K562 (cell line): ENCODE measurements at regions not wholly inside any gene's neighbourhood (a gene's known extent, or its start where the extent isn't known, plus 50 kb on each side); places are given as distances from the start of the nearest gene placed in this dataset.

Experiments used
- ATAC-seq: fragments of 200-7000 bp; cut with Tn5 transposase; 3 replicates; pipeline ENCODE4 v1.9.1; 2020; ENCODE audit warnings: moderate library complexity
- BruUV-seq: library from RNA; stranded (reverse); fragments of 400-500 nt; replicated peaks from 2 replicates; lab custom pipeline; 2021; lab: Mats Ljungman, UMichigan
- CTCF ChIA-PET: fragments of 300-600 bp; formaldehyde crosslinking; extraction: SDS; loops from one replicate; lab custom pipeline; 2021; ENCODE audit warnings: low intra/inter-chr PET ratio; lab: Yijun Ruan, JAX
- POLR2A ChIA-PET: fragments of 300-600, 350-650 bp; sonication (Branson Sonifier 250); formaldehyde crosslinking; extraction: SDS; loops from one replicate; lab custom pipeline; 2021; ENCODE audit warnings: antibody characterized with exemption, inconsistent platforms; lab: Yijun Ruan, JAX
- DNase-seq, 4 experiments: peaks; one replicate each; pipeline versions ENCODE4 v3.0.0 to v3.0.0-alpha.2; 2011 to 2018; ENCODE audit warnings: low spot score in 3 of 4, mixed read lengths in 3 of 4; ENCODE audit errors: extremely low read depth in 1 of 4
- FAIRE-seq: peaks from 2 replicates; lab custom pipeline; 2011; peaks lifted over from hg19 to GRCh38; lab: Jason Lieb, UNC
- H2AFZ ChIP-seq: 2 replicates; pipeline ENCODE4 v1.6.0; 2011; ENCODE audit warnings: low read depth, low read length, control low read depth, inconsistent platforms
- H3K27ac ChIP-seq: fragments of 200-600 bp; 3 replicates; pipeline ENCODE4 v1.8.0; 2011; ENCODE audit warnings: low read depth, mild to moderate bottlenecking, control low read depth, inconsistent platforms, low read length, moderate library complexity, mixed read lengths; ENCODE audit errors: extremely low read depth
- H3K27me3 ChIP-seq, 2 experiments: fragments of 300-600 bp in 1 of 2; 2 replicates in 1 of 2; 3 replicates in 1 of 2; pipeline versions ENCODE4 v1.6.0 to v1.8.0; 2011; ENCODE audit warnings: inconsistent platforms in 2 of 2, low read length in 2 of 2, mild to moderate bottlenecking in 1 of 2, mixed read lengths in 1 of 2, moderate library complexity in 1 of 2; ENCODE audit not compliant: control insufficient read depth in 2 of 2, insufficient read depth in 2 of 2
- H3K36me3 ChIP-seq: fragments of 300-600 bp; 3 replicates; pipeline ENCODE4 v1.8.0; 2011; ENCODE audit warnings: mild to moderate bottlenecking, low read length, inconsistent platforms; ENCODE audit not compliant: control insufficient read depth, insufficient read depth
- H3K4me1 ChIP-seq, 2 experiments: fragments of 200-600 bp in 1 of 2; replicated peaks in 1 of 2; 2 replicates in 1 of 2; 3 replicates in 1 of 2; pipeline versions ENCODE4 v1.5.1 to v1.8.0; 2011; ENCODE audit warnings: inconsistent platforms in 2 of 2, low read length in 2 of 2, mild to moderate bottlenecking in 1 of 2, mixed read lengths in 1 of 2, moderate library complexity in 1 of 2; ENCODE audit not compliant: control insufficient read depth in 2 of 2, insufficient read depth in 2 of 2
- H3K4me2 ChIP-seq: 2 replicates; pipeline ENCODE4 v1.6.1; 2011; ENCODE audit warnings: low read length, control low read depth, inconsistent platforms, mixed read lengths; ENCODE audit not compliant: insufficient read depth
- H3K4me3 ChIP-seq: fragments of 200-600 bp; sonication (generic), shearing (Covaris generic); 2 replicates; pipeline ENCODE4 v1.5.1; 2016; ENCODE audit warnings: control low read depth, inconsistent platforms
- H3K79me2 ChIP-seq: fragments of 200-600 bp; 3 replicates; pipeline ENCODE4 v1.8.0; 2011; ENCODE audit warnings: low read length, inconsistent platforms; ENCODE audit not compliant: control insufficient read depth, insufficient read depth
- H3K9ac ChIP-seq, 2 experiments: 2 replicates each; pipeline versions ENCODE4 v1.6.0 to v1.6.1; 2011; ENCODE audit warnings: low read depth in 2 of 2, low read length in 2 of 2, control low read depth in 1 of 2, inconsistent platforms in 1 of 2, mild to moderate bottlenecking in 1 of 2, mixed read lengths in 1 of 2; ENCODE audit not compliant: insufficient read depth in 1 of 2
- H3K9me1 ChIP-seq: one replicate; pipeline ENCODE4 v1.6.0; 2011; ENCODE audit warnings: inconsistent platforms, mild to moderate bottlenecking, low read length, moderate library complexity; ENCODE audit not compliant: control insufficient read depth, insufficient read depth
- H3K9me3 ChIP-seq: replicated peaks from 2 replicates; pipeline ENCODE4 v1.5.1; 2011; ENCODE audit warnings: low read depth, low read length, inconsistent platforms; ENCODE audit not compliant: control insufficient read depth, insufficient read depth
- H4K20me1 ChIP-seq: replicated peaks from 2 replicates; pipeline ENCODE4 v1.6.1; 2011; ENCODE audit warnings: low read length, inconsistent platforms, mixed read lengths; ENCODE audit not compliant: control insufficient read depth, insufficient read depth
- BMI1 ChIP-seq: fragments of 150-350 bp; IDR thresholded peaks from 2 replicates; pipeline ENCODE4 v1.6.1; 2014; ENCODE audit warnings: low read length
- EP300 ChIP-seq: IDR thresholded peaks from 2 replicates; pipeline ENCODE4 v1.6.1; 2012; ENCODE audit warnings: low read length, improper control_type of control experiment
- MED1 ChIP-seq: sonication (generic); formaldehyde crosslinking; IDR thresholded peaks from 2 replicates; pipeline ENCODE4 v1.8.1; 2023; ENCODE audit warnings: missing genetic modification reagents, borderline replicate concordance
- PRPF4 ChIP-seq: fragments of 200-400 bp; formaldehyde crosslinking; IDR thresholded peaks from one replicate; pipeline ENCODE4 v1.6.1; 2017; ENCODE audit warnings: low read length, low read depth, mild to moderate bottlenecking; ENCODE audit not compliant: insufficient read depth, poor library complexity, severe bottlenecking
- SLC30A9 ChIP-seq: fragments of 250-450 bp; sonication (Bioruptor Pico); IDR thresholded peaks from 2 replicates; pipeline ENCODE4 v1.8.0; 2022; ENCODE audit warnings: mild to moderate bottlenecking, moderate library complexity
- SOX6 ChIP-seq: fragments of 450-650 bp; IDR thresholded peaks from 2 replicates; pipeline ENCODE4 v1.6.1; 2014; ENCODE audit warnings: mild to moderate bottlenecking
- STAG1 ChIP-seq: sonication (generic); formaldehyde crosslinking; IDR thresholded peaks from 2 replicates; pipeline ENCODE4 v1.5.0; 2020; ENCODE audit warnings: missing genetic modification reagents, borderline replicate concordance
- TOE1 ChIP-seq, 2 experiments: fragments of 450-650 bp in 1 of 2; sonication (generic) in 1 of 2; formaldehyde crosslinking in 1 of 2; IDR thresholded peaks; 2 replicates each; pipeline versions ENCODE4 v1.7.1 to v1.8.0; 2016 to 2022; ENCODE audit warnings: borderline replicate concordance in 2 of 2, mild to moderate bottlenecking in 2 of 2, antibody characterized with exemption in 1 of 2, inconsistent platforms in 1 of 2, low read depth in 1 of 2, missing genetic modification reagents in 1 of 2, moderate library complexity in 1 of 2
- ZNF263 ChIP-seq: sonication (generic); formaldehyde crosslinking; IDR thresholded peaks from 2 replicates; pipeline ENCODE4 v1.8.0; 2022; ENCODE audit warnings: mild to moderate bottlenecking, missing genetic modification reagents, borderline replicate concordance
- ZNF318 ChIP-seq, 2 experiments: fragments of 450-650 bp; IDR thresholded peaks; 2 replicates each; pipeline ENCODE4 v1.6.1; 2016; ENCODE audit warnings: mild to moderate bottlenecking in 2 of 2, borderline replicate concordance in 1 of 2, low read depth in 1 of 2, moderate library complexity in 1 of 2
- ZNF583 ChIP-seq: fragments of 250-450 bp; sonication (Bioruptor Pico); IDR thresholded peaks from 2 replicates; pipeline ENCODE4 v1.4.0; 2020
- ZNF668 ChIP-seq: fragments of 250-450 bp; sonication (Bioruptor Pico); IDR thresholded peaks from 2 replicates; pipeline ENCODE4 v1.8.0; 2022; ENCODE audit warnings: mild to moderate bottlenecking, inconsistent platforms
- whole genome bisulfite sequencing: fragments of 100-300 bp; shearing (Covaris generic); methylation state at CpG from one replicate; pipeline ENCODE4 v1.1.6; 2016; ENCODE audit warnings: low coverage, mixed read lengths; ENCODE audit not compliant: insufficient coverage; ENCODE audit errors: missing lambda C conversion rate; 5-methylcytosine and 5-hydroxymethylcytosine counted together
- in situ Hi-C: fragments of 300-500 bp; cut with MboI; formaldehyde crosslinking; loops from 4 replicates; pipeline ENCODE4 v1.15.0; 2018; ENCODE audit warnings: inconsistent platforms, mixed read lengths
- intact Hi-C: fragments of 100-400 bp; cut with micrococcal nuclease; formaldehyde crosslinking; loops from 2 replicates; pipeline ENCODE4 v1.14.2; 2022

GRCh38 chr12:43108656-43109055, 443.3 kb downstream of the ADAMTS20 start:
- Histone ChIP-seq H3K27ac (no peak overlapping the region), H3K9me1 (no peaks in the 10 kb centered on the region), H3K4me2 (no peak overlapping the region), H3K4me1 (no peaks in the 10 kb centered on the region), H3K9me3 (no peaks in the 10 kb centered on the region; the same call in 1 of the 2 replicates), H3K9ac (no peak overlapping the region), H4K20me1 (no peaks in the 10 kb centered on the region), H3K36me3 (no peaks in the 10 kb centered on the region), H3K79me2 (no peaks in the 10 kb centered on the region), H3K4me3 (no peak overlapping the region), H3K27me3 (no peaks in the 10 kb centered on the region), H2AFZ (no peak overlapping the region)
- in situ Hi-C loops = no loop called here
- intact Hi-C loops = no loop called here
- BruUV-seq = no TSS peak
- POLR2A ChIA-PET = no interaction called here
- CTCF ChIA-PET = no interaction called here
- TF ChIP-seq SLC30A9 (CRISPR knock-in tag) = no peak
- TF ChIP-seq ZNF583 (CRISPR knock-in tag) = no peak
- no peak for TF ChIP-seq ZNF263 (CRISPR knock-in tag)
- TF ChIP-seq MED1 (CRISPR knock-in tag) = no peak
- no peak for TF ChIP-seq ZNF318 (IDR thresholded peaks at IDR 0.05; ENCODE audit: borderline replicate concordance in 1 of 2, low read depth in 1 of 2)
- no peak for TF ChIP-seq BMI1
- TF ChIP-seq EP300 = no peak
- TF ChIP-seq TOE1 (IDR thresholded peaks at IDR 0.05; ENCODE audit: borderline replicate concordance) = no peak
- TF ChIP-seq TOE1 (CRISPR knock-in tag; IDR thresholded peaks at IDR 0.05; ENCODE audit: borderline replicate concordance, low read depth) = no peak
- no peak for TF ChIP-seq ZNF668 (CRISPR knock-in tag)
- no peak for TF ChIP-seq SOX6
- TF ChIP-seq PRPF4 = no peak
- no peak for TF ChIP-seq STAG1 (CRISPR knock-in tag)
- ATAC-seq = no peak
- no peak for FAIRE-seq
- WGBS = 2% methylated on average over 3 of the region's 3 CpGs
- DNase-seq = no peak
